Activated T-helper 17 cell treated with anti-CD3 and anti-CD28 coated beads, Interleukin-2, amount 50 U/mL, for 72 hours (primary cell): ENCODE measurements at regions not wholly inside any gene's neighbourhood (a gene's known extent, or its start where the extent isn't known, plus 50 kb on each side); places are given as distances from the start of the nearest gene placed in this dataset.
"Not testable (repeated sequence)": the region's sequence is repeated elsewhere in the genome, so short reads cannot be mapped to it uniquely, and the experiment has no call there.

ENCODE experiments used
- ATAC-seq: fragments of 150-1000 bp; cut with Tn5 transposase; replicated peaks from 2 replicates; pipeline ENCODE4 v1.10.0; 2021; ENCODE audit warnings: mild to moderate bottlenecking, moderate library complexity
- H3K27ac Mint-ChIP-seq: one replicate; pipeline ENCODE4 v1.8.0; 2022; ENCODE audit warnings: mixed read lengths
- H3K27me3 Mint-ChIP-seq: one replicate; pipeline ENCODE4 v1.8.0; 2022; ENCODE audit warnings: mixed read lengths
- H3K36me3 Mint-ChIP-seq: one replicate; pipeline ENCODE4 v1.8.0; 2022; ENCODE audit warnings: low read depth, mild to moderate bottlenecking, mixed read lengths
- H3K4me1 Mint-ChIP-seq: one replicate; pipeline ENCODE4 v1.8.0; 2022; ENCODE audit warnings: mixed read lengths
- H3K4me3 Mint-ChIP-seq: one replicate; pipeline ENCODE4 v1.8.0; 2022; ENCODE audit warnings: mild to moderate bottlenecking, mixed read lengths
- H3K9me3 Mint-ChIP-seq: one replicate; pipeline ENCODE4 v1.8.0; 2022; ENCODE audit warnings: mixed read lengths

DNA sequence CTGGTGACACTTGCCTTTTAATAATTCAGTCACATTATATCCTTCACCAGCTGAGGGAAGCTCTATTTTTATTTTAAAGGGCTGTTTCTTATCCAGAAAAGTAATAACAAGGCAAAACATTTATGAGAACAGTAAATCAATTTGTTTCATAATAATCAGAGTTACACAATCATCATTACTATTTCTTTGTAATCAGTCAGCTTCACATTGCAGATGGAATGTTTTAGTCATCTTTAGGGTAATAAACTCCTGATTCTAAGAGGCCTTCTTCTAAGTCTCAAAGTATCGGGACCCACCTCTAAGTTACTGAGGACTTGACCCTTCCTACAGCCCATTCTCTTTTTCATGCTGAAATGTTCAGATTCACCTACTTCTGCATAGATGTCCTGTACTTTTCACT, 298.3 kb upstream of the TGFBR2 start:
- H3K9me3 Mint-ChIP-seq: peaks cover 12% of the 10 kb centered on the region
- no peak for ATAC-seq
- no peak overlapping the region for H3K4me3 Mint-ChIP-seq
- H3K27ac Mint-ChIP-seq: no peak overlapping the region
- no peaks in the 10 kb centered on the region for H3K4me1 Mint-ChIP-seq
- H3K36me3 Mint-ChIP-seq: no peaks in the 10 kb centered on the region
- H3K27me3 Mint-ChIP-seq: no peaks in the 10 kb centered on the region

DNA sequence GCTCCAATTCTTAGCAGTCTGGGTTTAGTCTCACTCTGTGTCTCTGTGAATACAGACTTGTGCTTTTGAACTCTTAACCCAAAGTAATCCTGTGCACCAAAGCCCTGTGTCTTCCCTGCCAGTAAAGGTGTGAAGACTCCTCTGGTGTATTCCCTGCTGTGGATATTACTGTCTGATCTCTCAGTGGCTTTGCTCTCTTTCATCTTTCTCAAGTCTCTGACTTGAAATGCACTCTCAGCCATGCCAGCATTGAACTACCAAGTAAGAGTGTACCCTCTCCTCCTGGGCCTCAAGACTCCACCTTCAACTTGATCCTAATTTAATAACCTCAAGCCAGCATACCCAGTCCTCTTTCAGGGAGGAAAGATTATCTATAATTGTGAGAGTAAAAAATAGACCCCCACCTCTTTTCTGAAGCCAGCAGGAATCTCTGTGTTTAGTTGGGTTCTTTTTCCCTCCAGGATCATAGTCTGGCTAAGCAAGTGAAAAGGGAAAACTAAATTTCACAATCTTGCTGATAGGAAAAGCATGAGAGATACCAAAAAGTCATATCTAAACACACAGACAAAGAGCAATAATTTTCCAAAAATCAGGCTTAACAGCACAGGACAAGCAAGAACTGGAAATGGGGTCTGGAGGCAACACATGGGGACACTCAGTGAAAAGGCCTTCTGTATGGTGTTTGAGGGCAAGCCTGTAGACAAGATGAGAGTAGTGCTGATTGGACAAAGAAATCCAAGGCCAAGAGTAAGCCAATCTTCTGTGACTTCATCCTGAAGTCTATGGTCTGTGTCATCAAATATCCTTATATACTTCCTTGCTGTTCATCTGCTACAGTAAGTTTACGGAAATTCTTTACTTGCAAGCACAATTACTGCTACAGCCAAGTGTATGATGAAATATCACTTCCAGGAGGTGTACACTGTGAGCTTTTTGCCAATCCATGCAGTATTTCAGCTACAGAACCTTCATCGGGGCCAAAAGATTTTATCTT, 296.1 kb upstream of the TGFBR2 start:
- no peaks in the 10 kb centered on the region for H3K4me1 Mint-ChIP-seq
- peaks cover 8% of the 10 kb centered on the region for H3K9me3 Mint-ChIP-seq
- no peak overlapping the region for H3K4me3 Mint-ChIP-seq
- no peaks in the 10 kb centered on the region for H3K36me3 Mint-ChIP-seq
- no peak for ATAC-seq
- no peak overlapping the region for H3K27ac Mint-ChIP-seq
- H3K27me3 Mint-ChIP-seq: no peaks in the 10 kb centered on the region

DNA sequence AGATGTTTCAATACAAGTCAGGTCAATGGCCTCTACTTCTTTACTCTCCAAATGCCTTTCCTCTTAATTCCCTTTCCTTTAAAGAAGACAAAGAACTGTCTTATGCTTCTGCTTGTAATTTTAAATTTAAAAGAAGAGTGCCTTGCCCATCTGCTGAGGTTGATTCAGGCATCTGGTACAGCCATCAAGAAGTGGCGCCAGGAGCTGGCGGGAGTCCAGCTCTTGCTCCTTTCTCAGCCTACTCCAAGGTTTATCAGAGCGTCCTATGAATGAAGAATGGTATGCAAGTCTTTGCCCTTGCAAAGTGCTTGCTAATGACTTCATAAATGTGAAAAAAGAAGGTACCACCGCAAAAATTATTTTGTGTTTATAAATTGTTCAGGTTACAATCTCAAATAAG, 294.6 kb upstream of the TGFBR2 start:
- no peak for ATAC-seq
- H3K4me1 Mint-ChIP-seq: no peaks in the 10 kb centered on the region

DNA sequence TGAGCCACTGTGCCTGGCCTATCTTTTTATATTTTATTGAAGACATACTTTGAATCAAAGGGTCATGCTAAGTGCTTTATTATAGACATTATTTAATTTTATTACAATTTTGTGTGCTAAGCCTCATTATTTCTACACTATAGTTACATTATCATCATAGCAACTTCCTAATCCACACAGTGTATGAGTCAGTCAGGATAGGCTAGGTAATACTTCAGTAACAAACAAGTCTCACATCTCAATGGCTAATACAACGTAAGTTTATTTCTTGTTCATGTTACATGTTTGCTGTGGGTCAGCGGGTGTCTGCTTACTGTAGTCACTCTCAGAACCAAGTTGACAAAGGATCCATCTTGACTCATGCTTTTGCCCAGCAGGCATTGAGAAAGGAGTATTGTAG, 292.6 kb upstream of the TGFBR2 start:
- ATAC-seq: no peak
- Mint-ChIP-seq H3K4me3 (no peak overlapping the region), H3K27me3 (no peaks in the 10 kb centered on the region), H3K9me3 (no peaks in the 10 kb centered on the region), H3K4me1 (no peaks in the 10 kb centered on the region), H3K36me3 (no peaks in the 10 kb centered on the region), H3K27ac (no peak overlapping the region)

More for the DNA sequence above, 294.6 kb upstream of the TGFBR2 start:
- H3K27ac Mint-ChIP-seq: no peak overlapping the region
- no peaks in the 10 kb centered on the region for H3K9me3 Mint-ChIP-seq
- H3K27me3 Mint-ChIP-seq: no peaks in the 10 kb centered on the region
- H3K4me3 Mint-ChIP-seq: no peak overlapping the region
- H3K36me3 Mint-ChIP-seq: no peaks in the 10 kb centered on the region

DNA sequence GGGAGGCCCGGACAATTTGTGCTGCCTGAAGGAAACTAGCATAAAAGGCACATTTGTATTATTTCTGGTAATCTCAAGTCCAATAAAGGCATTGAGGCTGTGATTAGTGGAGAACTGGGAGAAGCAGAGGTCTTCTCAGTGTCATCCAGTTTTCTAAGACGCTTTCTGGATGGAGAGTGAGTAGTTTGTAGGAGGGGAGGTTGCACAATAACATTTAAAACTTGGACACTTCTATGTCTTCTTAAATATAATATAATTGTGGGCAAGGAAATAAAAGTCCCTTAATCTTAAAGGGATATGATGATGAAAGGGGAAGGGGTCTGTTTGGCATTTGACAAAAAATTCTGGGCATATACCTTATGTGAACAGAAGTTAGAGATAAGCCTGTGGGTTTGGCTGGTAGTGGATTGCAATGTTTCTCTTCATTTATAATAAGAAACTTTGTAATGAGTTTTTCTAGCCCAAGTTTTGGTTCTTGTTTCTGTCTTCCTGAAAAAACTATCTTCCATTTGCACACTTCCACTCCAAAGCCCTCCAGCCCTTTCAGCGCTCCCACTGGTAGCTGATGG, 291.6 kb upstream of the TGFBR2 start:
- Mint-ChIP-seq H3K36me3 (no peaks in the 10 kb centered on the region), H3K27me3 (no peaks in the 10 kb centered on the region), H3K4me3 (no peak overlapping the region), H3K27ac (no peak overlapping the region), H3K9me3 (no peaks in the 10 kb centered on the region), H3K4me1 (peaks cover 4% of the 10 kb centered on the region)
- ATAC-seq: no peak

DNA sequence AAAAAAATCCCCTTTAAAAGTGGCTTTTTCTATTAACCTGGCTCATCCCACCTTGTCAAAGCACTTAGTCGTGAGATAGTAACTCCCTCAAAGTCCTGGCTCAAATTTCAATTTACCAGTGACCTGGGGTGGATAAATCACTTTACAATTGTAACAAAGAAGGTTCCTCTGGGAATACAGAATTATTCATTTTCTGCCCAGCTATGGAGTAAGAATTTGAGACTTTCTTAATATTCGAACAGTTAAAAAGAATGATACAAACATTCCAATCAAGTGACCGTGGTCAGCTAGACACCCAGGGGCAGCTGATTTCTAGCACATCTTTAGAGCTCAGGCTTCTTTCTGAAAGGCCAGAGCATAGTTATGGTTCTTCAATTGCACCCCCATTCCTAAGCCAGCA, 291.0 kb upstream of the TGFBR2 start:
- Mint-ChIP-seq H3K4me3 (no peak overlapping the region), H3K4me1 (peaks cover 5% of the 10 kb centered on the region), H3K36me3 (no peaks in the 10 kb centered on the region), H3K27ac (no peak overlapping the region), H3K27me3 (no peaks in the 10 kb centered on the region), H3K9me3 (no peaks in the 10 kb centered on the region)
- ATAC-seq: no peak

DNA sequence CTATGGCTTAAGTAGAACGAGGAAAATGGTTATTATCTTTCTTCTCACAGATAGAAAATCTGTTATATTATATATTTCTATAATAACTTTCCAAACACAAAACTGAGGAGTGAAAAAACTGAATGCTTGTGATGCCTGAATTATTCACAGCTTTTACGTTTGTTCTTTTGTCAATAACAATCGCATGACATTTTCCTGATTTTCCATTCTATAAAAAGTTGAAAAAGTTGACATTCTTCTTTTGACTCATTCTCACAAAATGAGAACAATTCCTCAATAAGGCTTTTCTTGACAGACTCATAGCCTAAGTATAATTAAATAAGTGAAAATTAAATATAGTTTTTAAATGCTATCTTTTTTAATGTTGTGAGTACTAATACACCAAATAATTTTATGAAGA, 288.8 kb upstream of the TGFBR2 start:
- Mint-ChIP-seq H3K36me3 (no peaks in the 10 kb centered on the region), H3K4me1 (peaks cover 5% of the 10 kb centered on the region), H3K4me3 (no peak overlapping the region)

DNA sequence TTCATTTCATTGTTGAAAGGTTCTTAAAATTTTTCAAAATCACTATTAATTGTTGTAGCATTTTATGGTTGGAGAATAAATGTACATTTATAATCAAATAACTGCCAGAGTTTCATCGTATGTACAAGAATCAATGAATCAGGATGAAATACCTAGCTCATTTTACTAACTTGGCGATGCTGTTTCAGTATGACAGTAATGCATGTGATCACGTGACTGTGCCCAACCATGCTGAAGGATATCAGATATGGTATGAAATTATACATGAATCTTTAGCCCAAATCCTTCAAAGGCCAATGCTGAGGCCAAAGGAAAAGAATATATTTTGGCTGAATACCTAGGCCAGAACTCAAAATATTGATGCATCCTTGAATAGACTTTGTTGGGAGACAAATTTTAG, 288.3 kb upstream of the TGFBR2 start:
- Mint-ChIP-seq H3K9me3 (peaks cover 3% of the 10 kb centered on the region), H3K27me3 (no peaks in the 10 kb centered on the region), H3K4me3 (no peak overlapping the region), H3K4me1 (peaks cover 5% of the 10 kb centered on the region), H3K36me3 (no peaks in the 10 kb centered on the region), H3K27ac (no peak overlapping the region)
- no peak for ATAC-seq

More for the DNA sequence above, 288.8 kb upstream of the TGFBR2 start:
- Mint-ChIP-seq H3K27me3 (no peaks in the 10 kb centered on the region), H3K9me3 (peaks cover 3% of the 10 kb centered on the region), H3K27ac (no peak overlapping the region)
- ATAC-seq: no peak

DNA sequence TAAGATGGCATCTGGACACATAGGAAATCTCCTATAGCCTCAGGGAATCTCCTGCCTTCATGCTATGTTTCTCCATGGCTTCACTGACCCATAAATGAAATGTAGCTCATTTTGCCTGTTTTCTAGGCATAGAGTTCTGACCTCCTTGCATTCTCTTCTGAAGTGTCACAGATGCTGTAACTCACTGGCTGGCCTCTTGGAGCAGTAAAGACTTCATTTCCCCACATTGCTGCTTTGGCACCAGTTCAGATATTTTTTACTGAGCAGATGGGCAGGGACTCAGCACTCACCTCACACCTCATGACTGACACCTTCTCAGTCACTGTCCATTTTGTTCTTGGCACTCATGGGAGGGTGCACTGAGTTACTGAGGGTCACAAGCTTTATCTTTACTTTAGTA, 286.7 kb upstream of the TGFBR2 start:
- H3K27me3 Mint-ChIP-seq: no peaks in the 10 kb centered on the region
- no peaks in the 10 kb centered on the region for H3K36me3 Mint-ChIP-seq
- peaks cover 3% of the 10 kb centered on the region for H3K9me3 Mint-ChIP-seq
- no peak overlapping the region for H3K4me3 Mint-ChIP-seq
- ATAC-seq: peak; percentile 92
- H3K27ac Mint-ChIP-seq: peak overlapping the region; percentile 9
- peaks cover 5% of the 10 kb centered on the region for H3K4me1 Mint-ChIP-seq

DNA sequence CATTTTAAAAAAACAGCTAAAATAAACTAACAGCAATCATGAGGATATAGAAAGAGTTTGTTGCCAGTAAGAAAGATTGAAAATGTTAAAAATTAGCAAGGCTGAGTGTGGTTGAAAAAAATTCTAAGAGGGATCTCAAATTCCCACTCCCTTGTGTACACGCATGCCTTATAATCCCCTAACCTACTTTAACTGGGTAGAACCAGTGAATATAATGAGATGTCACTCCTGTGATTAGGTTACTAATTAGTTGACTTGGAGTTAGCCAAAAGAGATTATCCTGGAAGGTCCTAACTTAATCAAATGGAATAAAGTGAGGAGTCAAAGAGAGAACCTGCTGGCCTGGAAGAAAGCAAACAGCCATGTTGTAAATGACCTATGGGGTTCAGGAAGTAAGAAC, 286.0 kb upstream of the TGFBR2 start:
- Mint-ChIP-seq H3K9me3 (peaks cover 3% of the 10 kb centered on the region), H3K4me3 (no peak overlapping the region), H3K36me3 (no peaks in the 10 kb centered on the region), H3K27me3 (no peaks in the 10 kb centered on the region), H3K4me1 (peaks cover 5% of the 10 kb centered on the region), H3K27ac (no peak overlapping the region)
- no peak for ATAC-seq

DNA sequence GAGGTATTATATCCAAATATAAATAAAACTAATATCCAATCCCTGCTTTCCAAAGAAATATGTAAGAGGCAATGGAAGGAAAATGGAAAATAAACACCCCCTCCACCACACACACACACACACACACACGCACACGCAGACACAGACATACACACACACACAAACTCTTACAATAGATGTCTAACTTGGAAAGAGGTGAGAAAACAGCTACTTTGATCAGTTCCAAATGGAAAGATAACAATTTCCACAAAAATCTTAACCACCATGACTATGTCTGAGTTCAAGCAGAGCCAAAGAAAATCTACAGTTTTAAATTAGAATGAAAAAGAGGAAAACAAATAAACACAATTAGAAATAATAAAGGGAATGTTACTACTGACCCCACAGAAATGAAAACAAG, 285.3 kb upstream of the TGFBR2 start:
- Mint-ChIP-seq H3K36me3 (no peaks in the 10 kb centered on the region), H3K4me3 (no peak overlapping the region)
- ATAC-seq: no peak

DNA sequence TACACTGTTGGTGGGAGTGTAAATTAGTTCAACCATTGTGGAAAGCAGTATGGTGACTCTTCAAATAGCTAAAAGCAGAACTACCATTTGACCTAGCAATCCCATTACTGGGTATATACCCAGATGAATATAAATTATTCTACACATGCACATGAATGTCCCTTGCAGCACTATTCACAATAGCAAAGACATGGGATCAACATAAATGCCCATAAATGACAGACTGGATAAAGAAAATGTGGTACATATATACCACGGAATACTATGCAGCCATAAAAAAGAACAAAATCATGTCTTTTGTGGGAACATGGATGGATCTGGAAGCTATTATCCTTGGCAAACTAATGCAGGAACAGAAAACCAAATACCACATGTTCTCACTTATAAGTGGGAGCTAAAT, 282.8 kb upstream of the TGFBR2 start:
- H3K4me1 Mint-ChIP-seq, H3K36me3 Mint-ChIP-seq, H3K27ac Mint-ChIP-seq, H3K4me3 Mint-ChIP-seq, H3K9me3 Mint-ChIP-seq, H3K27me3 Mint-ChIP-seq, ATAC-seq: not testable (repeated sequence)

More for the DNA sequence above, 285.3 kb upstream of the TGFBR2 start:
- Mint-ChIP-seq H3K9me3 (peaks cover 3% of the 10 kb centered on the region), H3K4me1 (peaks cover 5% of the 10 kb centered on the region), H3K27ac (no peak overlapping the region), H3K27me3 (no peaks in the 10 kb centered on the region)

DNA sequence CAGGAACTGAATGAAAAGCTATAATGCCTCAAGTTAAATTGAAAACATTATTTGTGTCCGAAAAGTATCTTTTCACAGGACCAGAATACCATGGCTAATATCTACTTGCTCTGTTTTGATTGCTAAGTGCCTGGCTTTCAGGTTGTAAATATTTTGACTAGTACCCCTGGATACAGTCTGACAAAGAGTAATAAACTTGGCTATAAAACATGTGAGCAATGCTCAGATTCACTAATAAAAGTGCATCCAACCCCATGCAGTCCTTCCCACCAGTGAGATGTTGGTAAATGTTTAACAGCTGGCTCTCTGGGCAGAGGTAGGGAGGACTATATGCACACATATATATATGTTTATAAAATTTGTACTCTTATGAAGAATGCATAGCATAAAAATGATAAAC, 281.8 kb upstream of the TGFBR2 start:
- H3K27ac Mint-ChIP-seq: no peak overlapping the region
- no peak for ATAC-seq
- no peaks in the 10 kb centered on the region for H3K27me3 Mint-ChIP-seq
- H3K4me3 Mint-ChIP-seq: no peak overlapping the region
- peaks cover 3% of the 10 kb centered on the region for H3K9me3 Mint-ChIP-seq
- peaks cover 3% of the 10 kb centered on the region for H3K4me1 Mint-ChIP-seq
- H3K36me3 Mint-ChIP-seq: no peaks in the 10 kb centered on the region

DNA sequence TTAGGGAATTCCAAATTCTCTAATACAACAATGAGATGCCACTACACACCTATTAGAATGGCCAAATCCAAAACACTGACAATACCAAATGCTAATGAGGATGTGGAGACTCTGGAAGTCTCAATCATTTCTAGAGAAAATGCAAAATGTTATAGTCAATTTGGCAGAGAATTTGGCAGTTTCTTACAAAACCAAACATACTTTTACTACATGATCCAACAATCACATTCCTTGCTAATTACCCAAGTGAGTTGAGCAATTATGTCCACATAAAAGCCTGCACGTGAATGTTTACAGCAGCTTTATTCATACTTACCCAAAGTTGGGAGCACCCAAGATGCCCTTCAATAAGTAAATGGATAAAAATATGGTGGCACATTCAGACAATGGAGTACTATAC, 278.4 kb upstream of the TGFBR2 start:
- not testable (repeated sequence) for H3K27ac Mint-ChIP-seq, ATAC-seq, H3K9me3 Mint-ChIP-seq, H3K27me3 Mint-ChIP-seq, H3K4me3 Mint-ChIP-seq, H3K4me1 Mint-ChIP-seq, H3K36me3 Mint-ChIP-seq

DNA sequence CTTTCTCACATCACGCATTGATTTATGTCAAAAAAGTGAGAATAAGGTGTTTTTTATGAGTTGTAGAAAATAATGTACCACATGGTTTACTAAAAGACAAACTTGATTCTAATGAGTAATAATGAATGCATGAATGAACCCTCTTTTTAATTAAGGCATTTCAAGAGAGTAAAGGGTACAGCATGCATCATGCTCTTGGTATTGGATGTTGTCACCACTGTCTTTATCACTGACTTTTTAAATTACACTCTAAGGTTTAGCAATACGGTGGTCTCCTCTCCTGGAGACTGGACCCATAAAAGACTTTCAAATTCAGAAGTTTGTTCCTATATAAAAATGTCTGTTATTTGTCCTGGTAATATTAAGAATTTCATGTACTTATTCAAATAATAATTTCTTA, 277.5 kb upstream of the TGFBR2 start:
- not testable (repeated sequence) for H3K4me1 Mint-ChIP-seq, H3K4me3 Mint-ChIP-seq, ATAC-seq

More for the DNA sequence above, 277.5 kb upstream of the TGFBR2 start:
- H3K27me3 Mint-ChIP-seq, H3K9me3 Mint-ChIP-seq, H3K36me3 Mint-ChIP-seq, H3K27ac Mint-ChIP-seq: not testable (repeated sequence)
